PC-3 (cell line): ENCODE measurements at regions not wholly inside any gene's neighbourhood (a gene's known extent, or its start where the extent isn't known, plus 50 kb on each side); places are given as distances from the start of the nearest gene placed in this dataset.
A peak's percentile ranks its signal among the peaks of the same experiment; 100 is the strongest.

ENCODE experiments used
- ATAC-seq: fragments of 200-7000 bp; cut with Tn5 transposase; 2 replicates; pipeline ENCODE4 v1.9.1; 2020; ENCODE audit warnings: mild to moderate bottlenecking, moderate library complexity
- BruUV-seq: library from RNA; stranded (reverse); fragments of 400-500 nt; replicated peaks from 2 replicates; lab custom pipeline; 2021; lab: Mats Ljungman, UMichigan
- CTCF ChIA-PET: fragments of 300-600 bp; sonication (Branson Sonifier 250); formaldehyde crosslinking; loops from one replicate; lab custom pipeline; 2022; ENCODE audit warnings: antibody characterized with exemption; lab: Charles Lee
- POLR2A ChIA-PET: fragments of 300-600 bp; sonication (Branson Sonifier 250); formaldehyde crosslinking; loops from one replicate; lab custom pipeline; 2022; ENCODE audit warnings: antibody characterized with exemption; ENCODE audit not compliant: unreplicated experiment; lab: Charles Lee
- DNase-seq: peaks from one replicate; pipeline ENCODE4 v3.0.0-alpha.2; 2015
- H2AFZ ChIP-seq: fragments of 300-600 bp; sonication (generic); 2 replicates; pipeline ENCODE4 v1.6.0; 2016; ENCODE audit warnings: antibody characterized with exemption, low read length
- H3F3A ChIP-seq: fragments of 300-600 bp; sonication (generic); one replicate; pipeline ENCODE4 v1.6.0; 2017; ENCODE audit warnings: antibody characterized with exemption, low read length, control low read depth, mild to moderate bottlenecking; ENCODE audit not compliant: unreplicated experiment
- H3K27ac ChIP-seq: fragments of 300-600 bp; sonication (generic); 2 replicates; pipeline ENCODE4 v1.5.1; 2016; ENCODE audit warnings: mild to moderate bottlenecking, low read length
- H3K27me3 ChIP-seq: fragments of 300-600 bp; sonication (generic); 2 replicates; pipeline ENCODE4 v1.6.1; 2016; ENCODE audit warnings: low read length, mixed read lengths
- H3K36me3 ChIP-seq: fragments of 300-600 bp; sonication (generic); 2 replicates; pipeline ENCODE4 v1.6.1; 2016; ENCODE audit warnings: low read depth, mixed run types, low read length, mixed read lengths
- H3K4me1 ChIP-seq: fragments of 300-600 bp; sonication (generic); 2 replicates; pipeline ENCODE4 v1.5.1; 2016; ENCODE audit warnings: low read length; ENCODE audit not compliant: insufficient read depth
- H3K4me2 ChIP-seq: fragments of 300-600 bp; sonication (generic); 2 replicates; pipeline ENCODE4 v1.6.0; 2016; ENCODE audit warnings: low read length
- H3K4me3 ChIP-seq: fragments of 300-600 bp; sonication (generic); 2 replicates; pipeline ENCODE4 v1.5.1; 2016; ENCODE audit warnings: mild to moderate bottlenecking, low read length, mixed read lengths
- H3K79me2 ChIP-seq: fragments of 300-600 bp; sonication (generic); 2 replicates; pipeline ENCODE4 v1.6.1; 2017; ENCODE audit warnings: low read length, mixed read lengths
- H3K9ac ChIP-seq: fragments of 300-600 bp; sonication (generic); 2 replicates; pipeline ENCODE4 v1.6.0; 2016; ENCODE audit warnings: mild to moderate bottlenecking, low read length
- H3K9me2 ChIP-seq: fragments of 300-600 bp; sonication (generic); replicated peaks from 2 replicates; pipeline ENCODE4 v1.6.1; 2016; ENCODE audit warnings: mixed run types, low read length, mixed read lengths
- H3K9me3 ChIP-seq: fragments of 300-600 bp; sonication (generic); 2 replicates; pipeline ENCODE4 v1.6.1; 2016; ENCODE audit warnings: low read length, mixed read lengths
- H4K20me1 ChIP-seq: fragments of 300-600 bp; sonication (generic); 2 replicates; pipeline ENCODE4 v1.6.1; 2016; ENCODE audit warnings: low read length, mixed read lengths
- EZH2 ChIP-seq: fragments of 300-600 bp; sonication (generic); IDR thresholded peaks from one replicate; pipeline ENCODE4 v1.6.1; 2017; ENCODE audit warnings: antibody characterized with exemption, mild to moderate bottlenecking, low read length; ENCODE audit not compliant: unreplicated experiment
- EZH2phosphoT487 ChIP-seq: fragments of 300-600 bp; sonication (generic); IDR thresholded peaks from 2 replicates; pipeline ENCODE4 v1.6.1; 2018; ENCODE audit warnings: mild to moderate bottlenecking, antibody characterized with exemption, low read length, borderline replicate concordance
- intact Hi-C: fragments of 100-400 bp; cut with micrococcal nuclease; formaldehyde crosslinking; loops from 2 replicates; pipeline ENCODE4 v1.9.0; 2023
- TF ChIP-seq, protein P1 (sequence below): fragments of 300-600 bp; sonication (generic); conservative IDR thresholded peaks from 2 replicates; pipeline ENCODE4 v1.5.1; 2017; ENCODE audit warnings: antibody characterized with exemption, low read depth, mild to moderate bottlenecking, low read length

GRCh38 chr4:36823199-36823967, 421.2 kb upstream of the NWD2 start:
- Histone ChIP-seq H3K4me1 (no peaks in the 10 kb centered on the region), H3K36me3 (no peaks in the 10 kb centered on the region), H3K9me2 (no peaks in the 10 kb centered on the region), H3F3A (no peaks in the 10 kb centered on the region), H3K27ac (no peak overlapping the region), H3K4me3 (no peak overlapping the region), H3K9me3 (no peaks in the 10 kb centered on the region), H3K9ac (no peak overlapping the region), H3K79me2 (no peaks in the 10 kb centered on the region), H4K20me1 (no peaks in the 10 kb centered on the region), H3K27me3 (no peaks in the 10 kb centered on the region), H3K4me2 (no peak overlapping the region), H2AFZ (no peak overlapping the region)
- CTCF ChIA-PET: no interaction called here
- POLR2A ChIA-PET: no interaction called here
- no peak for DNase-seq
- ATAC-seq: no peak
- intact Hi-C loops: no loop called here
- no TSS peak for BruUV-seq
- no peak for TF ChIP-seq EZH2phosphoT487
- TF ChIP-seq EZH2: no peak
- TF ChIP-seq, protein P1, sequence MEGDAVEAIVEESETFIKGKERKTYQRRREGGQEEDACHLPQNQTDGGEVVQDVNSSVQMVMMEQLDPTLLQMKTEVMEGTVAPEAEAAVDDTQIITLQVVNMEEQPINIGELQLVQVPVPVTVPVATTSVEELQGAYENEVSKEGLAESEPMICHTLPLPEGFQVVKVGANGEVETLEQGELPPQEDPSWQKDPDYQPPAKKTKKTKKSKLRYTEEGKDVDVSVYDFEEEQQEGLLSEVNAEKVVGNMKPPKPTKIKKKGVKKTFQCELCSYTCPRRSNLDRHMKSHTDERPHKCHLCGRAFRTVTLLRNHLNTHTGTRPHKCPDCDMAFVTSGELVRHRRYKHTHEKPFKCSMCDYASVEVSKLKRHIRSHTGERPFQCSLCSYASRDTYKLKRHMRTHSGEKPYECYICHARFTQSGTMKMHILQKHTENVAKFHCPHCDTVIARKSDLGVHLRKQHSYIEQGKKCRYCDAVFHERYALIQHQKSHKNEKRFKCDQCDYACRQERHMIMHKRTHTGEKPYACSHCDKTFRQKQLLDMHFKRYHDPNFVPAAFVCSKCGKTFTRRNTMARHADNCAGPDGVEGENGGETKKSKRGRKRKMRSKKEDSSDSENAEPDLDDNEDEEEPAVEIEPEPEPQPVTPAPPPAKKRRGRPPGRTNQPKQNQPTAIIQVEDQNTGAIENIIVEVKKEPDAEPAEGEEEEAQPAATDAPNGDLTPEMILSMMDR: no peak

GRCh38 chr4:36824682-36825081, 419.9 kb upstream of the NWD2 start:
- Histone ChIP-seq H3K4me3 (no peak overlapping the region), H3K27me3 (no peaks in the 10 kb centered on the region), H3F3A (no peaks in the 10 kb centered on the region), H3K79me2 (no peaks in the 10 kb centered on the region), H2AFZ (no peak overlapping the region), H3K36me3 (no peaks in the 10 kb centered on the region), H3K9me3 (no peaks in the 10 kb centered on the region), H3K27ac (no peak overlapping the region), H3K4me2 (no peak overlapping the region), H3K9ac (no peak overlapping the region), H3K9me2 (no peaks in the 10 kb centered on the region), H3K4me1 (no peaks in the 10 kb centered on the region), H4K20me1 (no peaks in the 10 kb centered on the region)
- TF ChIP-seq EZH2phosphoT487: no peak
- TF ChIP-seq, protein P1: peak; percentile 36
- no TSS peak for BruUV-seq
- CTCF ChIA-PET: no interaction called here
- DNase-seq: peak; percentile 18
- POLR2A ChIA-PET: no interaction called here
- ATAC-seq: no peak
- intact Hi-C loops: no loop called here

GRCh38 chr4:36835246-36835645, 409.3 kb upstream of the NWD2 start:
- H2AFZ ChIP-seq: no peak overlapping the region
- no peaks in the 10 kb centered on the region for H3K9me2 ChIP-seq
- no peak overlapping the region for H3K27ac ChIP-seq
- ChIA-PET CTCF (no interaction called here), POLR2A (no interaction called here)
- BruUV-seq: no TSS peak
- intact Hi-C loops: no loop called here
- no peak overlapping the region for H3K9ac ChIP-seq
- H3K4me1 ChIP-seq: no peaks in the 10 kb centered on the region
- no peaks in the 10 kb centered on the region for H3K36me3 ChIP-seq
- H4K20me1 ChIP-seq: no peaks in the 10 kb centered on the region
- H3K27me3 ChIP-seq: no peaks in the 10 kb centered on the region
- no peak for DNase-seq
- no peak overlapping the region for H3K4me3 ChIP-seq
- no peaks in the 10 kb centered on the region for H3K9me3 ChIP-seq
- no peaks in the 10 kb centered on the region for H3F3A ChIP-seq
- H3K4me2 ChIP-seq: no peak overlapping the region
- no peaks in the 10 kb centered on the region for H3K79me2 ChIP-seq
- no peak for ATAC-seq
- TF ChIP-seq EZH2 (no peak), EZH2phosphoT487 (no peak)
- TF ChIP-seq, protein P1: no peak
